ENCODE measurements at regions not wholly inside any gene's neighbourhood (a gene's known extent, or its start where the extent isn't known, plus 50 kb on each side); places are given as distances from the start of the nearest gene placed in this dataset.

GRCh38 chr10:33796680-33797079, 462.2 kb upstream of the NRP1 start:
- WGBS, 3 donors: 90 to 94% (median 92%) methylated on average over 2 of the region's 2 CpGs
- Histone ChIP-seq H3K4me3 (ENCODE audit: low read depth in 1 of 3, low read length in 3 of 3) (no peak overlapping the region), H3K27me3 (ENCODE audit: control insufficient read depth in 3 of 3, insufficient read depth in 3 of 3, low read length in 3 of 3) (no peaks in the 10 kb centered on the region), H3K27ac (ENCODE audit: low read depth in 1 of 3, low read length in 2 of 3) (no peak overlapping the region), H3K36me3 (ENCODE audit: control insufficient read depth in 3 of 3, insufficient read depth in 2 of 3, low read depth in 1 of 3, low read length in 3 of 3) (no peaks in the 10 kb centered on the region), H3K4me1 (ENCODE audit: control insufficient read depth in 3 of 3, insufficient read depth in 2 of 3, low read depth in 1 of 3, low read length in 2 of 3) (no peaks in the 10 kb centered on the region), H3K9me3 (ENCODE audit: control insufficient read depth in 2 of 2, insufficient read depth in 1 of 2, low read depth in 1 of 2, low read length in 1 of 2) (peaks cover 0 to 4% of the 10 kb centered on the region in 2 donors)
- DNase-seq (no peak), FAIRE-seq (no peak)

GRCh38 chr10:33795529-33795928, 461.1 kb upstream of the NRP1 start:
- Histone ChIP-seq H3K27ac (ENCODE audit: low read depth in 1 of 3, low read length in 2 of 3) (no peak overlapping the region), H3K27me3 (ENCODE audit: control insufficient read depth in 3 of 3, insufficient read depth in 3 of 3, low read length in 3 of 3) (no peaks in the 10 kb centered on the region), H3K9me3 (ENCODE audit: control insufficient read depth in 2 of 2, insufficient read depth in 1 of 2, low read depth in 1 of 2, low read length in 1 of 2) (peaks cover 0 to 4% of the 10 kb centered on the region in 2 donors), H3K4me3 (ENCODE audit: low read depth in 1 of 3, low read length in 3 of 3) (no peak overlapping the region), H3K4me1 (ENCODE audit: control insufficient read depth in 3 of 3, insufficient read depth in 2 of 3, low read depth in 1 of 3, low read length in 2 of 3) (no peaks in the 10 kb centered on the region), H3K36me3 (ENCODE audit: control insufficient read depth in 3 of 3, insufficient read depth in 2 of 3, low read depth in 1 of 3, low read length in 3 of 3) (no peaks in the 10 kb centered on the region)
- DNase-seq (no peak), FAIRE-seq (no peak)

GRCh38 chr10:33794460-33794859, 460.0 kb upstream of the NRP1 start:
- DNase-seq (no peak), FAIRE-seq (no peak)
- Histone ChIP-seq H3K4me1 (ENCODE audit: control insufficient read depth in 3 of 3, insufficient read depth in 2 of 3, low read depth in 1 of 3, low read length in 2 of 3) (no peaks in the 10 kb centered on the region), H3K27me3 (ENCODE audit: control insufficient read depth in 3 of 3, insufficient read depth in 3 of 3, low read length in 3 of 3) (no peaks in the 10 kb centered on the region), H3K4me3 (ENCODE audit: low read depth in 1 of 3, low read length in 3 of 3) (no peak overlapping the region), H3K9me3 (ENCODE audit: control insufficient read depth in 2 of 2, insufficient read depth in 1 of 2, low read depth in 1 of 2, low read length in 1 of 2) (peaks cover 0 to 4% of the 10 kb centered on the region in 2 donors), H3K36me3 (ENCODE audit: control insufficient read depth in 3 of 3, insufficient read depth in 2 of 3, low read depth in 1 of 3, low read length in 3 of 3) (no peaks in the 10 kb centered on the region), H3K27ac (ENCODE audit: low read depth in 1 of 3, low read length in 2 of 3) (no peak overlapping the region)
- WGBS, 3 donors: 58 to 71% (median 61%) methylated on average over 3 of the region's 3 CpGs

- Histone ChIP-seq H3K36me3 (ENCODE audit: control insufficient read depth in 3 of 3, insufficient read depth in 2 of 3, low read depth in 1 of 3, low read length in 3 of 3) (no peaks in the 10 kb centered on the region), H3K27ac (ENCODE audit: low read depth in 1 of 3, low read length in 2 of 3) (no peak overlapping the region), H3K9me3 (ENCODE audit: control insufficient read depth in 2 of 2, insufficient read depth in 1 of 2, low read depth in 1 of 2, low read length in 1 of 2) (peaks cover 0 to 4% of the 10 kb centered on the region in 2 donors), H3K4me1 (ENCODE audit: control insufficient read depth in 3 of 3, insufficient read depth in 2 of 3, low read depth in 1 of 3, low read length in 2 of 3) (no peaks in the 10 kb centered on the region), H3K4me3 (ENCODE audit: low read depth in 1 of 3, low read length in 3 of 3) (no peak overlapping the region), H3K27me3 (ENCODE audit: control insufficient read depth in 3 of 3, insufficient read depth in 3 of 3, low read length in 3 of 3) (no peaks in the 10 kb centered on the region)
- no peak for FAIRE-seq
- DNase-seq: no peak
- 84 to 97% (median 90%) methylated on average over 2 of the region's 2 CpGs for WGBS, 3 donors
These were observed 459.3 kb upstream of the NRP1 start for GRCh38 chr10:33793793-33794192.

- Histone ChIP-seq H3K27me3 (ENCODE audit: control insufficient read depth in 3 of 3, insufficient read depth in 3 of 3, low read length in 3 of 3) (no peaks in the 10 kb centered on the region), H3K36me3 (ENCODE audit: control insufficient read depth in 3 of 3, insufficient read depth in 2 of 3, low read depth in 1 of 3, low read length in 3 of 3) (no peaks in the 10 kb centered on the region), H3K9me3 (ENCODE audit: control insufficient read depth in 2 of 2, insufficient read depth in 1 of 2, low read depth in 1 of 2, low read length in 1 of 2) (peaks cover 0 to 4% of the 10 kb centered on the region in 2 donors), H3K4me1 (ENCODE audit: control insufficient read depth in 3 of 3, insufficient read depth in 2 of 3, low read depth in 1 of 3, low read length in 2 of 3) (no peaks in the 10 kb centered on the region), H3K4me3 (ENCODE audit: low read depth in 1 of 3, low read length in 3 of 3) (no peak overlapping the region), H3K27ac (ENCODE audit: low read depth in 1 of 3, low read length in 2 of 3) (no peak overlapping the region)
- DNase-seq: no peak
- no peak for FAIRE-seq
- WGBS, 3 donors: 80 to 85% (median 84%) methylated on average over 5 of the region's 5 CpGs
These were observed 456.8 kb upstream of the NRP1 start for GRCh38 chr10:33791272-33791660.

GRCh38 chr10:33790521-33791271, 456.2 kb upstream of the NRP1 start:
- no peaks in the 10 kb centered on the region for H3K27me3 ChIP-seq (ENCODE audit: control insufficient read depth in 3 of 3, insufficient read depth in 3 of 3, low read length in 3 of 3)
- H3K27ac ChIP-seq (ENCODE audit: low read depth in 1 of 3, low read length in 2 of 3): no peak overlapping the region
- WGBS, 3 donors: 57 to 67% (median 64%) methylated on average over 12 of the region's 12 CpGs
- H3K9me3 ChIP-seq (ENCODE audit: control insufficient read depth in 2 of 2, insufficient read depth in 1 of 2, low read depth in 1 of 2, low read length in 1 of 2): peaks cover 0 to 4% of the 10 kb centered on the region in 2 donors
- no peak overlapping the region for H3K4me3 ChIP-seq (ENCODE audit: low read depth in 1 of 3, low read length in 3 of 3)
- H3K4me1 ChIP-seq (ENCODE audit: control insufficient read depth in 3 of 3, insufficient read depth in 2 of 3, low read depth in 1 of 3, low read length in 2 of 3): no peaks in the 10 kb centered on the region
- no peak for DNase-seq
- no peak for FAIRE-seq
- H3K36me3 ChIP-seq (ENCODE audit: control insufficient read depth in 3 of 3, insufficient read depth in 2 of 3, low read depth in 1 of 3, low read length in 3 of 3): no peaks in the 10 kb centered on the region

GRCh38 chr10:33783557-33783956, 449.1 kb upstream of the NRP1 start:
- Histone ChIP-seq H3K27me3 (ENCODE audit: control insufficient read depth in 3 of 3, insufficient read depth in 3 of 3, low read length in 3 of 3) (no peaks in the 10 kb centered on the region), H3K4me1 (ENCODE audit: control insufficient read depth in 3 of 3, insufficient read depth in 2 of 3, low read depth in 1 of 3, low read length in 2 of 3) (no peaks in the 10 kb centered on the region), H3K4me3 (ENCODE audit: low read depth in 1 of 3, low read length in 3 of 3) (no peak overlapping the region), H3K27ac (ENCODE audit: low read depth in 1 of 3, low read length in 2 of 3) (no peak overlapping the region), H3K9me3 (ENCODE audit: control insufficient read depth in 2 of 2, insufficient read depth in 1 of 2, low read depth in 1 of 2, low read length in 1 of 2) (no peaks in the 10 kb centered on the region), H3K36me3 (ENCODE audit: control insufficient read depth in 3 of 3, insufficient read depth in 2 of 3, low read depth in 1 of 3, low read length in 3 of 3) (no peaks in the 10 kb centered on the region)
- WGBS, 3 donors: 69 to 97% (median 85%) methylated on average over 1 of the region's 1 CpG
- DNase-seq (no peak), FAIRE-seq (no peak)

GRCh38 chr10:33783078-33783477, 448.6 kb upstream of the NRP1 start:
- no peak overlapping the region for H3K4me3 ChIP-seq (ENCODE audit: low read depth in 1 of 3, low read length in 3 of 3)
- WGBS, 3 donors: 86 to 92% (median 88%) methylated on average over 3 of the region's 3 CpGs
- no peaks in the 10 kb centered on the region for H3K36me3 ChIP-seq (ENCODE audit: control insufficient read depth in 3 of 3, insufficient read depth in 2 of 3, low read depth in 1 of 3, low read length in 3 of 3)
- DNase-seq (no peak), FAIRE-seq (no peak)
- no peak overlapping the region for H3K27ac ChIP-seq (ENCODE audit: low read depth in 1 of 3, low read length in 2 of 3)
- no peaks in the 10 kb centered on the region for H3K9me3 ChIP-seq (ENCODE audit: control insufficient read depth in 2 of 2, insufficient read depth in 1 of 2, low read depth in 1 of 2, low read length in 1 of 2)
- no peaks in the 10 kb centered on the region for H3K4me1 ChIP-seq (ENCODE audit: control insufficient read depth in 3 of 3, insufficient read depth in 2 of 3, low read depth in 1 of 3, low read length in 2 of 3)
- H3K27me3 ChIP-seq (ENCODE audit: control insufficient read depth in 3 of 3, insufficient read depth in 3 of 3, low read length in 3 of 3): no peaks in the 10 kb centered on the region

Data from small intestine (tissue), 7 donors.